ENCODE measurements at regions not wholly inside any gene's neighbourhood (a gene's known extent, or its start where the extent isn't known, plus 50 kb on each side); places are given as distances from the start of the nearest gene placed in this dataset.
"Not testable (repeated sequence)": the region's sequence is repeated elsewhere in the genome, so short reads cannot be mapped to it uniquely, and the experiment has no call there.

DNA sequence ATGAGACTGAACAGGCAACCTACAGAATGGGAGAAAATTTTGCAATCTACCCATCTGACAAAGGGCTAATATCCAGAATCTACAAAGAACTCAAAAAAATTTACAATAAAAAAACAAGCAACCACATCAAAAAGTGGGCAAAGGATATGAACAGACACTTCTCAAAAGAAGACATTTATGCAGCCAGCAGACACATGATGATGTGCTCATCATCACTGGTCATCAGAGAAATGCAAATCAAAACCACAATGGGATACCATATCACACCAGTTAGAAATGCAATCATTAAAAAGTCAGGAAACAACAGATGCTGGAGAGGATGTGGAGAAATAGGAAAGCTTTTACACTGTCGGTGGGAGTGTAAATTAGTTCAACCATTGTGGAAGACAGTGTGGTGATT, 51.7 kb upstream of the PAXBP1 start:
- not testable (repeated sequence) for DNase-seq (ENCODE audit: low spot score)

DNA sequence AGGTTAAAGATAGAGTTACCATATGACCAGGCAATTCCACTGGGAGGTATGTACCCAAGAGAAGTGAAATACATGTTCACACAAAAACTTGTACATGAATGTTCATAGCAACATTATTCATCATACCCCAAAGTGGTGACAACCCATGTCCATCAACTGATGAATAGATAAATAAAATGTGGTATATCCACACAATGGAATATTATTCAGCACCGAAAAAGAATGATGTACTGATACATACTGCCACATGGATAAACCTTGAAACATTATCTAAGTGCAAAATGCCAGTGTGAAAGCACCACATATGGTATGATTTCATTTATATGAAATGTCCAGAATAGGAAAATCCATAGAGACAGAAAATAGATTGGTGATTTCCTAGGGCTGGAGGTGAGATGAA, 53.4 kb upstream of the PAXBP1 start:
- no peak for DNase-seq (ENCODE audit: low spot score)

GRCh38 chr21:32826329-32827167, 55.0 kb upstream of the PAXBP1 start:
- DNase-seq (ENCODE audit: low spot score): peak; percentile 63

DNA sequence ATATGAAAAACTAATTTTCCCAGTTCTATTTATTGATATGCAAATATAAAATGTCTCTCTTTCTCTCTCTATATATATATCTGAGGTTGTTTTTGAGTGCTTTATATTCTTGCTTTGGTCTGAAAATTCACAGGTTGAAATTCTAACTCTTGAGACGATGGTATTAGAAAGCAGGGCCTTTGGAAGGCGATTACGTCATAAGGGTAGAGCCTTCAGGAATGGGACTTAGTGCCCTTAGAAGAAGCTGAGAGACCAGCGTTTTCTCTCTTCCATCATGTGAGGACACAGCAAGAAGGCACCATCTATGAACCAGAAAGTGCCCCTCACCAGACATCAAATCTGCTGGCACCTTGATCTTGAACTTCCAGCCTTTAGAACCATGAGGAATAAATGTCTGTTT, 57.4 kb upstream of the PAXBP1 start:
- no peak for DNase-seq (ENCODE audit: low spot score)

DNA sequence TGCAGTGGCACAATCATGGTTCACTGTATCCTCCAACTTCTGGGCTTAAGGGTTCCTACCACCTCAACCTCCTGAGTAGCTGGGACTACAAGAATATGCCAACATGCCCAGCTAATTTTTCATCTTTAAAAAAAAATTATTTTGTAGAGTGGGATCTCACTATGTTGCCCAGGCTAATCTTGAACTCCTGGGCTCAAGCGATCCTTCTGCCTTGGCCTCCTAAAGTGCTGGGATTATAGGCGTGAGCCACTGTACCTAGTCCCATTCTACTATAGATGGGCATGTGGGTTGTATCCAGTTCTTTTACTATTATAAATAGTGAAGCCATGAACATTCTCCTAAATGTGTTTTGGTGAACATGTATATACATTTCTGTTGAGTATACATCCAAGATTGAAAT, 57.9 kb upstream of the PAXBP1 start:
- DNase-seq (ENCODE audit: low spot score): no peak

DNA sequence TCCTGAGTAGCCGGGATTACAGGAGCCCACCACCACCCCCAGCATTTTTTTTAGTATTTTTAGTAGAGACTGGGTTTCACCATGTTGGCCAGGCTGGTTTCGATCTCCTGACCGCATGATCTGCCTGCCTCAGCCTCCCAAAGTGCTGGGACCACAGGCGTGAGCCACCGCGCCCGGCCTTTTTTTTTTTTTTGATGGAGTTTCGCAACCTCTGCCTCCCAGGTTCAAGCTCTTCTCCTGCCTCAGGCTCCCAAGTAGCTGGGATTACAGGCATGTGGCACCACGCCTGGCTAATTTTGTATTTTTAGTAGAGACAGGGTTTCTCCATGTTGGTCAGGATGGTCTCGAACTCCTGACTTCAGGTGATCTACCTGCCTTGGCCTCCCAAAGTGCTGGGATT, 60.2 kb upstream of the PAXBP1 start:
- DNase-seq (ENCODE audit: low spot score): not testable (repeated sequence)

GRCh38 chr21:32834211-32834915, 62.8 kb upstream of the PAXBP1 start:
- DNase-seq (ENCODE audit: low spot score): no peak

- no peak for DNase-seq (ENCODE audit: low spot score)
These were observed 63.3 kb upstream of the PAXBP1 start for GRCh38 chr21:32834916-32835235.

GRCh38 chr21:32842146-32842545, 70.6 kb upstream of the PAXBP1 start:
- no peak for DNase-seq (ENCODE audit: low spot score)

DNA sequence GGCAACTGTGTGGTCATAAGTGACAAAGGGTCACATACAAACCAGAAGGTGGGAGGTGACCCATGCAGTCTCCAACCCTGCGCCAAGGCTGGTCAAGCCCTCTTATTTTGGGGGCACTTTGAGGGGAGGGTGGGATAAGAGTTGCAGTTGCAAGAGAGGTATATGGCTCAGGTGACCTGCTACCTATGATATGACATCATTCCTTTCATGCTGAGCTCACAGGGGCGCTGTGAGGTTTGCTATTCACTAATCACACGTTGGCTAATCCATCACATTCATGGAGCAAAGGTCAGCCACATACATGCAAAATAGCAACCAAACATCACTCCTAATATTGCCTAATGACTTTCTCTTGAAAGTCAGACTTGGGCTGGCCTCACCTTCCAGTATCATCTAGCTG, 72.0 kb upstream of the PAXBP1 start:
- DNase-seq (ENCODE audit: low spot score): no peak

DNA sequence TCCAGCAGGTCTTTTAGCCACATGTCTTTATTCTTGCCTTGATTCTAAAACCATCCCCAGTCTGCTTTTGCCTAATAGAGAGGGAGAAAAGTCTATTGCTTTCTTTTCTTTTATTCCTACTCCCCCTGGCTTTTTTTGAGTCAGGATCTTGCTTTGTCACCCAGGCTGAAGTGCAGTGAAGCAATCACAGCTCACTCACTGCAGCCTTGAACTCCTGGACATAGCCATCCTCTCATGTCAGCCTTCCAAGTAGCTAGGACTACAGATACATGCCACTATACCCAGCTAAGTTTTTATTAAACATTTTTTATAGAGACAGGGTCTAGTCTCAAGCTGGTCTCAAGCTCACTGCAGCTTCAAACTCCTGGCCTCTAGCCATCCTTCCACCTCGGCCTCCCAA, 72.5 kb upstream of the PAXBP1 start:
- no peak for DNase-seq (ENCODE audit: low spot score)

DNA sequence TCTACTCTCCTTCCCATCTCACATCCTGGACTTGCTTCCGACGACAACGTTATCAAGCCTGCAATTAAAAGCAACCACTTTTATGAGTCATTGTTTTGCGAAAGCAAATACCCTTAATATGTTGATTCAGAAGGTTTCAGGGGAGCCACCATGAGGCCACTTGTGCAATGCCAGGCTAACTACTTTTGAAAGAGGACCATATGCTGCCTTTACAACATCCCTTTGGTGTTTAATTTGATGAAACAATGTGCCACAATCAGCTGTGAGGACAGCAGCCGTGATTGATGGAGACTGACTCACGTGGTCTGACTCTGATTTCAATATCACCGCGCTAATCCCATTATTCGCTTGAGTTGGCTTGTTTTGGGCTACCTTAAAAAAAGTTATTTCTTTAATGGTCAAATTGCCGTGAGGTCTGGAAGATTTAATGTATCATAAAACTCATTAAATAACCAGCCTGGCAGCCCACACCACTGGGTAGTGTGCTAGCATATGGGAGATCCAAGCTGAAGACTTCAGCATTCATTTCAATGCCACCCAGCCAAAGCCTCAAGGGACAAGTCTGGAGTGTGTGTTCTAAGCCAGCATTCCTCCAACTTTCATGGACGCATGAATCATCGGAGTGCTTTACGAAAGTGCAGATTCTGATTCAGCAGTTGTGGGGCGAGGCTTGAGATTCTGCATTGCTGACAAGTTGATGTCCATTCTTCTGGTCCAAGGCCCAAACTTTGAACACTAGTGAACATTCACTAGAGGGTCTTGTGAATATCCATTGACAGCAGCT, 73.3 kb upstream of the PAXBP1 start:
- DNase-seq (ENCODE audit: low spot score): peak; percentile 47

GRCh38 chr21:32858628-32859027, 87.1 kb upstream of the PAXBP1 start:
- no peak for DNase-seq (ENCODE audit: low spot score)

- no peak for DNase-seq (ENCODE audit: low spot score)
These were observed 88.8 kb upstream of the PAXBP1 start for GRCh38 chr21:32860399-32860798.

GRCh38 chr21:32861866-32862265, 90.3 kb upstream of the PAXBP1 start:
- no peak for DNase-seq (ENCODE audit: low spot score)

- DNase-seq (ENCODE audit: low spot score): no peak
These were observed 96.0 kb upstream of the PAXBP1 start for GRCh38 chr21:32867597-32867996.

DNA sequence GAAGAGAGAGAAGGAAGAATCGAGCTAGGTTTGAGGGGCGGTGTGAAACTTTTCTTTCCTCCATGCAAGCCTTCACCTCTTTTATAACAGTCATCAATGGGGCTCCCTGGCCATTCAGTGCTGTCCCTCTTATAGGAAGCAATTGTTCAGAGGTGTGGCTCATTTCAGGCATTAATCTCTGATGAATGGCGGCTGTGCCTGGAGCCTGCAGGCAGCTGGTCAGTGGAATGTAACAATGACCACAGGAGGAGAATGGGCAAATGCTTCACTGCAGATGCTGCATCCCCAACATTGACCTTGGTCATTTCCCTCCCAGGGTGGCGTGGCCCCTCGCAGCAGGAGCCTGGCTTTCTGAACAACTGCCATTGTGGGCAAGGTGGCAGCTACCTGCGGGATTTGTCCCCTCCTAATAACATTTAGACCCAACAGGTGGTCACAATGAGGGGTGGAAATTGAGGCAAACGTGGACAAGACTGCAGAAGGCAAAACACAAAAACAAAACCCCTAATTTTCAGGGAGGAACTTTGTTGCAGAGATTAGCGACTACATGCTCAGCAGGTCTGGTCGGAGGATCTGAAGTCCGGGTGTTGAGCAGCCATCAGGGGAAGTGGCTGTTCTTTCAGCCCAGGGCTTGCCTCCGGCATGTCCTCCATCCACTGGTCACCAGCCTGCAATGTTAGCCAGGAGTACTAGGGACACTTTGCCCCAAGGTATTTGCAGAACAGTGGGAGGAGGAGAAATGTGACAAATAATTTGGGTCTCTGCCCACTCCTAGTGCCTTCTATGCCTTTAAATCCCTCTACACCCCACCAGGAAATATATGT, 97.3 kb upstream of the PAXBP1 start:
- DNase-seq (ENCODE audit: low spot score): no peak

- no peak for DNase-seq (ENCODE audit: low spot score)
These were observed 97.9 kb upstream of the PAXBP1 start for GRCh38 chr21:32869459-32869858.

GRCh38 chr21:32876426-32876825, 104.9 kb upstream of the PAXBP1 start:
- no peak for DNase-seq (ENCODE audit: low spot score)

DNA sequence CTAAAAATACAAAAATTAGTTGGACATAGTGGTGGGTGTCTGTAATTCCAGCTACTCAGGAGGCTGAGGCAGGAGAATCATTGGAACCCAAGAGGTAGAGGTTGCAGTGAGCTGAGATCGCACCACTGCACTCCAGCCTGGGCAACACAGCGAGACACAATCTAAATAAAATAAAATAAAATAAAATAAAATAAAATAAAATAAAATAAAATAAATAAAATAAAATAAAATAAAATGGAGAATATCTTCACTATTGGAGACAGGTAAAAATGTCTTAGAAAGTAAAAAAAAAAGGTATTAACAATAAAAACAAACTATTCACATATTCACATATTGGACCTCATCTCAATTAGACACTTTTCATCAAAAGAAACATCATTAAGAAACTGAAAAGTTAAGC, 106.3 kb upstream of the PAXBP1 start:
- not testable (repeated sequence) for DNase-seq (ENCODE audit: low spot score)

DNA sequence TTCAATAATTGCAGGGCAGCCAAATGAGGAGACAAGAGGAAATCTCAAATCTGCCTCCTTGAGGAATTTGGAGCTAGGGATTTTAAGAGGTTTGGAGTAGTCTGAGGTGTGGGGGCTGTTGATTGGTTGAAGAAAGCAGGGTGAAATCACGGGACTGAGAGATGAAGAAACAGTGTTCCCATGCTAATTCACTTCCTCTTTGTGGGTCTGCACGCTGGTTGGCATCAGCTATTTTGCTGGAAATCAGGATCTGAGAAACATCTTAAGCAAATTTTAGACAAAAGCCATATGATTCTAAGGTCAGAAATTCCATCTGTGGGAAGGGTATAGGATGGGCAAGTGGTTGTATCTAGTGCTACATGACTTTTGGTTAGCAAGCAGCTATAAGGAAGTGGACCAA, 107.1 kb upstream of the PAXBP1 start:
- no peak for DNase-seq (ENCODE audit: low spot score)

GRCh38 chr21:32881458-32881857, 109.9 kb upstream of the PAXBP1 start:
- no peak for DNase-seq (ENCODE audit: low spot score)
